ENCODE measurements at regions not wholly inside any gene's neighbourhood (a gene's known extent, or its start where the extent isn't known, plus 50 kb on each side); places are given as distances from the start of the nearest gene placed in this dataset.

- no peaks in the 10 kb centered on the region for H3K27me3 ChIP-seq (ENCODE audit: control insufficient read depth in 2 of 2, insufficient read depth in 2 of 2, low read length in 2 of 2)
- H3K9ac ChIP-seq (ENCODE audit: insufficient read depth, low read length, poor library complexity, severe bottlenecking), result no peak overlapping the region
- H3K4me1 ChIP-seq (ENCODE audit: control insufficient read depth in 1 of 2, insufficient read depth in 2 of 2, low read length in 2 of 2), result no peaks in the 10 kb centered on the region
- DNase-seq, result no peak
- TF ChIP-seq, protein P1, sequence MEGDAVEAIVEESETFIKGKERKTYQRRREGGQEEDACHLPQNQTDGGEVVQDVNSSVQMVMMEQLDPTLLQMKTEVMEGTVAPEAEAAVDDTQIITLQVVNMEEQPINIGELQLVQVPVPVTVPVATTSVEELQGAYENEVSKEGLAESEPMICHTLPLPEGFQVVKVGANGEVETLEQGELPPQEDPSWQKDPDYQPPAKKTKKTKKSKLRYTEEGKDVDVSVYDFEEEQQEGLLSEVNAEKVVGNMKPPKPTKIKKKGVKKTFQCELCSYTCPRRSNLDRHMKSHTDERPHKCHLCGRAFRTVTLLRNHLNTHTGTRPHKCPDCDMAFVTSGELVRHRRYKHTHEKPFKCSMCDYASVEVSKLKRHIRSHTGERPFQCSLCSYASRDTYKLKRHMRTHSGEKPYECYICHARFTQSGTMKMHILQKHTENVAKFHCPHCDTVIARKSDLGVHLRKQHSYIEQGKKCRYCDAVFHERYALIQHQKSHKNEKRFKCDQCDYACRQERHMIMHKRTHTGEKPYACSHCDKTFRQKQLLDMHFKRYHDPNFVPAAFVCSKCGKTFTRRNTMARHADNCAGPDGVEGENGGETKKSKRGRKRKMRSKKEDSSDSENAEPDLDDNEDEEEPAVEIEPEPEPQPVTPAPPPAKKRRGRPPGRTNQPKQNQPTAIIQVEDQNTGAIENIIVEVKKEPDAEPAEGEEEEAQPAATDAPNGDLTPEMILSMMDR (IDR thresholded peaks at IDR 0.05), result no peak
- no peak overlapping the region for H3K27ac ChIP-seq (ENCODE audit: low read depth in 1 of 2, low read length in 2 of 2)
- H4K20me1 ChIP-seq (ENCODE audit: insufficient read depth, low read length), result no peaks in the 10 kb centered on the region
- H3K9me3 ChIP-seq (replicated peaks in 1 of 2; ENCODE audit: control insufficient read depth in 1 of 2, insufficient read depth in 1 of 2, low read length in 2 of 2), result peaks cover 8 to 12% of the 10 kb centered on the region in 2 donors
- no peak overlapping the region for H2AFZ ChIP-seq (ENCODE audit: insufficient read depth, low read depth, low read length, poor library complexity, severe bottlenecking)
- no peak overlapping the region for H3K4me2 ChIP-seq (replicated peaks; ENCODE audit: extremely low read depth, low read length, poor library complexity, severe bottlenecking)
- no peaks in the 10 kb centered on the region for H3K79me2 ChIP-seq (ENCODE audit: insufficient read depth, low read length)
- H3K36me3 ChIP-seq (replicated peaks in 1 of 2; ENCODE audit: control insufficient read depth in 1 of 2, insufficient read depth in 2 of 2, low read length in 2 of 2), result no peaks in the 10 kb centered on the region
- Mint-ChIP-seq H3K27me3 (ENCODE audit: low read depth in 3 of 3) (no peaks in the 10 kb centered on the region), H3K4me3 (no peak overlapping the region), H3K4me1 (no peaks in the 10 kb centered on the region), H3K36me3 (no peaks in the 10 kb centered on the region), H3K9me3 (peaks cover 3 to 18% (median 11%) of the 10 kb centered on the region in 7 donors), H3K27ac (no peak overlapping the region)
- 98% methylated on average over 4 of the region's 4 CpGs for WGBS (ENCODE audit: insufficient coverage)
- intact Hi-C loops (cut with micrococcal nuclease), result no loop called here
- H3K4me3 ChIP-seq (replicated peaks in 1 of 3; ENCODE audit: low read depth in 2 of 3, low read length in 3 of 3), result no peak overlapping the region
These were observed 581.0 kb downstream of the C4orf33 start for GRCh38 chr4:129676934-129677333.

GRCh38 chr4:129682586-129682985, 586.6 kb downstream of the C4orf33 start:
- TF ChIP-seq, protein P1 (IDR thresholded peaks at IDR 0.05), result no peak
- Mint-ChIP-seq H3K9me3 (peaks cover 2 to 9% (median 2%) of the 10 kb centered on the region in 7 donors), H3K4me3 (no peak overlapping the region), H3K27ac (no peak overlapping the region), H3K4me1 (no peaks in the 10 kb centered on the region), H3K27me3 (ENCODE audit: low read depth in 3 of 3) (no peaks in the 10 kb centered on the region), H3K36me3 (no peaks in the 10 kb centered on the region)
- no peak for DNase-seq
- no peaks in the 10 kb centered on the region for H3K27me3 ChIP-seq (ENCODE audit: control insufficient read depth in 2 of 2, insufficient read depth in 2 of 2, low read length in 2 of 2)
- no peaks in the 10 kb centered on the region for H3K79me2 ChIP-seq (ENCODE audit: insufficient read depth, low read length)
- intact Hi-C loops (cut with micrococcal nuclease), result no loop called here
- H3K27ac ChIP-seq (ENCODE audit: low read depth in 1 of 2, low read length in 2 of 2), result no peak overlapping the region
- no peaks in the 10 kb centered on the region for H4K20me1 ChIP-seq (ENCODE audit: insufficient read depth, low read length)
- no CpG with 5 or more reads among the region's 1 CpG for whole genome bisulfite sequencing (ENCODE audit: insufficient coverage)
- no peak overlapping the region for H3K9ac ChIP-seq (ENCODE audit: insufficient read depth, low read length, poor library complexity, severe bottlenecking)
- H3K9me3 ChIP-seq (replicated peaks in 1 of 2; ENCODE audit: control insufficient read depth in 1 of 2, insufficient read depth in 1 of 2, low read length in 2 of 2), result peaks cover under 1 to 4% of the 10 kb centered on the region in 2 donors
- H3K4me3 ChIP-seq (replicated peaks in 1 of 3; ENCODE audit: low read depth in 2 of 3, low read length in 3 of 3), result no peak overlapping the region
- no peak overlapping the region for H2AFZ ChIP-seq (ENCODE audit: insufficient read depth, low read depth, low read length, poor library complexity, severe bottlenecking)
- H3K4me1 ChIP-seq (ENCODE audit: control insufficient read depth in 1 of 2, insufficient read depth in 2 of 2, low read length in 2 of 2), result no peaks in the 10 kb centered on the region
- no peak overlapping the region for H3K4me2 ChIP-seq (replicated peaks; ENCODE audit: extremely low read depth, low read length, poor library complexity, severe bottlenecking)
- H3K36me3 ChIP-seq (replicated peaks in 1 of 2; ENCODE audit: control insufficient read depth in 1 of 2, insufficient read depth in 2 of 2, low read length in 2 of 2), result no peaks in the 10 kb centered on the region
